A549 (cell line): ENCODE measurements at regions not wholly inside any gene's neighbourhood (a gene's known extent, or its start where the extent isn't known, plus 50 kb on each side); places are given as distances from the start of the nearest gene placed in this dataset.

Experiments
- ATAC-seq, 2 experiments: fragments of 200-7000 bp in 1 of 2; fragments of >200 bp in 1 of 2; cut with Nextera tagmentation in 1 of 2; cut with Tn5 transposase in 1 of 2; 3 replicates each; pipeline versions ENCODE4 v1.8.0 to v1.9.1; 2018 to 2020; ENCODE audit warnings: mild to moderate bottlenecking in 1 of 2, moderate library complexity in 1 of 2
- CTCF ChIA-PET: fragments of 300-600 bp; sonication (Branson Sonifier 250); formaldehyde crosslinking; extraction: SDS; loops from one replicate; lab custom pipeline; 2021; ENCODE audit warnings: antibody characterized with exemption, inconsistent platforms; lab: Yijun Ruan, JAX
- POLR2A ChIA-PET: fragments of 350-600 bp; formaldehyde crosslinking; extraction: SDS; loops from one replicate; lab custom pipeline; 2021; ENCODE audit warnings: antibody characterized with exemption, inconsistent platforms; lab: Yijun Ruan, JAX
- DNase-seq, 2 experiments: peaks; one replicate each; pipeline versions ENCODE4 v3.0.0 to v3.0.0-alpha.2; 2011 to 2016; ENCODE audit warnings: low read depth in 1 of 2, low spot score in 1 of 2
- FAIRE-seq: peaks from 2 replicates; lab custom pipeline; 2011; peaks lifted over from hg19 to GRCh38; lab: Jason Lieb, UNC
- H3K27ac ChIP-seq, 2 experiments: fragments of >200 bp; sonication (Bioruptor Twin); formaldehyde crosslinking; 3 replicates each; pipeline ENCODE4 v1.5.1; 2016 to 2017
- H3K4me1 ChIP-seq: fragments of >200 bp; sonication (Bioruptor Twin); formaldehyde crosslinking; 3 replicates; pipeline ENCODE4 v1.6.1; 2016
- H3K4me2 ChIP-seq: fragments of >200 bp; sonication (Bioruptor Twin); formaldehyde crosslinking; 3 replicates; pipeline ENCODE4 v1.6.1; 2016
- H3K4me3 ChIP-seq: fragments of >200 bp; sonication (Bioruptor Twin); formaldehyde crosslinking; 3 replicates; pipeline ENCODE4 v1.5.1; 2016
- H3K9me3 ChIP-seq: fragments of >200 bp; sonication (Bioruptor Twin); formaldehyde crosslinking; 3 replicates; pipeline ENCODE4 v1.6.1; 2016
- CBX2 ChIP-seq: fragments of 200-600 bp; sonication (generic); IDR thresholded peaks from 2 replicates; pipeline ENCODE4 v1.6.1; 2016; ENCODE audit warnings: low read depth, mild to moderate bottlenecking, borderline replicate concordance
- CBX8 ChIP-seq: fragments of 200-600 bp; sonication (generic); IDR thresholded peaks from 2 replicates; pipeline ENCODE4 v1.6.1; 2016
- CEBPB ChIP-seq, 2 experiments: fragments of >200 bp in 1 of 2; sonication (Bioruptor Twin) in 1 of 2; formaldehyde crosslinking in 1 of 2; IDR thresholded peaks; 2 replicates each; pipeline ENCODE4 v1.6.1; 2012 to 2016
- CHD2 ChIP-seq: fragments of 150-350 bp; IDR thresholded peaks from 2 replicates; pipeline ENCODE4 v1.6.1; 2014; ENCODE audit warnings: low read length; ENCODE audit not compliant: partially characterized antibody
- EHMT2 ChIP-seq: fragments of 200-600 bp; sonication (generic); IDR thresholded peaks from 2 replicates; pipeline ENCODE4 v1.6.1; 2016; ENCODE audit warnings: antibody characterized with exemption, low read depth, mild to moderate bottlenecking, moderate library complexity
- EP300 ChIP-seq, 2 experiments: fragments of >200 bp; sonication (Bioruptor Twin); formaldehyde crosslinking; IDR thresholded peaks; 2 replicates in 1 of 2; 3 replicates in 1 of 2; pipeline ENCODE4 v1.6.1; 2016 to 2017
- HDAC2 ChIP-seq: fragments of 200-600 bp; sonication (generic); IDR thresholded peaks from 2 replicates; pipeline ENCODE4 v1.6.1; 2016
- HMGXB4 ChIP-seq: fragments of 250-450 bp; sonication (Bioruptor Pico); IDR thresholded peaks from 2 replicates; pipeline ENCODE4 v1.5.0; 2021; ENCODE audit warnings: mild to moderate bottlenecking, moderate library complexity, borderline replicate concordance
- HOXB13 ChIP-seq: fragments of 250-450 bp; sonication (Bioruptor Pico); IDR thresholded peaks from 2 replicates; pipeline ENCODE4 v1.5.0; 2020; ENCODE audit warnings: low read depth, mild to moderate bottlenecking, moderate library complexity
- HOXB5 ChIP-seq: fragments of 250-450 bp; sonication (Bioruptor Pico); IDR thresholded peaks from 2 replicates; pipeline ENCODE4 v1.5.0; 2020; ENCODE audit warnings: mild to moderate bottlenecking, moderate library complexity
- KDM5A ChIP-seq: fragments of 200-600 bp; sonication (generic); IDR thresholded peaks from 2 replicates; pipeline ENCODE4 v1.6.1; 2016; ENCODE audit warnings: antibody characterized with exemption, mild to moderate bottlenecking
- MAZ ChIP-seq: fragments of 150-350 bp; IDR thresholded peaks from 2 replicates; pipeline ENCODE4 v1.6.1; 2014; ENCODE audit warnings: antibody characterized with exemption, low read depth, low read length, borderline replicate concordance
- NPAS2 ChIP-seq: fragments of 250-450 bp; sonication (Bioruptor Pico); IDR thresholded peaks from 2 replicates; pipeline ENCODE4 v1.8.0; 2022; ENCODE audit warnings: mild to moderate bottlenecking, moderate library complexity, borderline replicate concordance
- RAD21 ChIP-seq, 2 experiments: fragments of >200 bp in 1 of 2; sonication (Bioruptor Twin) in 1 of 2; formaldehyde crosslinking in 1 of 2; IDR thresholded peaks in 1 of 2; conservative IDR thresholded peaks in 1 of 2; 2 replicates in 1 of 2; 3 replicates in 1 of 2; pipeline ENCODE4 v1.6.1; 2012 to 2018; ENCODE audit warnings: inconsistent platforms in 1 of 2
- RCOR1 ChIP-seq: fragments of 150-350 bp; IDR thresholded peaks from 2 replicates; pipeline ENCODE4 v1.6.1; 2014; ENCODE audit warnings: antibody characterized with exemption, low read length, low read depth
- REST ChIP-seq: fragments of 200-600 bp; sonication (generic); IDR thresholded peaks from 2 replicates; pipeline ENCODE4 v1.6.1; 2016; ENCODE audit warnings: antibody characterized with exemption, mild to moderate bottlenecking, moderate library complexity
- RFX5 ChIP-seq: fragments of 450-650 bp; IDR thresholded peaks from 2 replicates; pipeline ENCODE4 v1.7.1; 2014; ENCODE audit warnings: antibody characterized with exemption, mild to moderate bottlenecking, moderate library complexity
- RNF2 ChIP-seq: fragments of 200-600 bp; sonication (generic); IDR thresholded peaks from 2 replicates; pipeline ENCODE4 v1.6.1; 2016; ENCODE audit warnings: low read depth, mild to moderate bottlenecking, antibody characterized with exemption, moderate library complexity, borderline replicate concordance
- SREBF2 ChIP-seq: fragments of 450-650 bp; IDR thresholded peaks from 2 replicates; pipeline ENCODE4 v1.6.1; 2014; ENCODE audit warnings: mild to moderate bottlenecking, moderate library complexity
- TFCP2L1 ChIP-seq: fragments of 250-450 bp; sonication (Bioruptor Pico); IDR thresholded peaks from 2 replicates; pipeline ENCODE4 v1.5.0; 2021; ENCODE audit warnings: mild to moderate bottlenecking
- ZFP36 ChIP-seq: fragments of 450-650 bp; IDR thresholded peaks from 2 replicates; pipeline ENCODE4 v1.6.1; 2014; ENCODE audit warnings: borderline replicate concordance; ENCODE audit not compliant: partially characterized antibody
- WGBS: methylation state at CpG from one replicate; pipeline ENCODE4 v1.1.6; 2017; ENCODE audit errors: missing lambda C conversion rate; 5-methylcytosine and 5-hydroxymethylcytosine counted together
- TF ChIP-seq, protein P1 (sequence below): IDR thresholded peaks from 2 replicates; pipeline ENCODE4 v1.6.1; 2012
- TF ChIP-seq, protein P2 (sequence below): fragments of >200 bp; sonication (Bioruptor Twin); formaldehyde crosslinking; IDR thresholded peaks from 3 replicates; pipeline ENCODE4 v1.5.1; 2016

DNA sequence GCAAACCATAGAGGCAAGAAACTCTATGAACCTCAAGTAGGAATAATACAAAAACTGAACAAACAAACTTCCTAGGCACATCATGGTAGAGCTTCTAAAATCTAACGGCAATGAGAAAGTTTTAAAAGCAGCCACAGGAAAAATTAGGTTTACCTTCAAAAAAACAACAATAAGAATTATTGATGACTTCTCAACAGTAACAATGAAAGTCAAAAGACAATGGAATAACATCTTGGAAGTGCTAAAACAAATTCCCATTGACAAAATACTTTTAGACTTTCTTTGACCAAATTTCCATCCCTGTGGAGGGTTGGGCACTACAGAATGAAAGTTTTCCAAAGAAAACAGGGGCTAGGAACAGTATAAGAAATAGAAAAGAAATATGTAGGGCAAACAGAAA lies 222.9 kb upstream of the ERCC4 start:
- DNase-seq = no peak
- CTCF ChIA-PET = no interaction called here

DNA sequence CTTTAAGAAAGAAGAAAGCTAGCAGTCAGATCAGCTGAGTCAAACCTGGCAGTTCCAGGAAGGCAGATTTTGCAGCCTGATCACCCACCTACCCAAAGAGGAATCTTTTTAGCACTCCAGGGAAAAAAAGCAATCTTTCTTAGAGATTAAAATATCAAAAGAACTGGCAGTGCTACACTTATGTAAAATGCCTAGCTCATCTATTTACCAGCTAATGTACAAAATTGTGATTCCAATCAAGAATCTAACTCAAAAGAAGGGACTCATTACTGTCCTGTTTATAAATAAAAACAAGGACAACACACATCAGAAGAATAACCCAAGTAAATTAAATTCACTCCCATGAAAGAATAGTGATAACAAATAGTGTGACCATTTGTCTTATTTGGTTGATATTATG lies 222.4 kb upstream of the ERCC4 start:
- no peaks in the 10 kb centered on the region for H3K4me1 ChIP-seq
- no peak for DNase-seq
- no peak overlapping the region for H3K4me3 ChIP-seq
- H3K9me3 ChIP-seq = peaks cover 20% of the 10 kb centered on the region; the same call in 1 of the 3 replicates
- no peak overlapping the region for H3K27ac ChIP-seq
- POLR2A ChIA-PET = no interaction called here
- CTCF ChIA-PET = no interaction called here
- no peak overlapping the region for H3K4me2 ChIP-seq
- ATAC-seq = no peak
- no peak for TF ChIP-seq RFX5
- TF ChIP-seq MAZ = no peak
- TF ChIP-seq HOXB5 (CRISPR knock-in tag) = no peak
- no peak for FAIRE-seq

More for the DNA sequence above, 222.9 kb upstream of the ERCC4 start:
- peak; percentile 82 for FAIRE-seq
- TF ChIP-seq CEBPB (IDR thresholded peaks at IDR 0.05) (no peak), SREBF2 (no peak), HOXB13 (CRISPR knock-in tag) (no peak), ZFP36 (no peak), CBX8 (no peak), KDM5A (no peak), EP300 (IDR thresholded peaks at IDR 0.05) (no peak), EHMT2 (no peak), CBX2 (no peak), HOXB5 (CRISPR knock-in tag) (no peak), RCOR1 (no peak), RNF2 (no peak), HDAC2 (no peak), RAD21 (conservative IDR thresholded peaks at IDR 0.05 in 1 of 2, IDR thresholded peaks at IDR 0.05 in 1 of 2) (no peak), HMGXB4 (CRISPR knock-in tag) (no peak)
- TF ChIP-seq, protein P1, sequence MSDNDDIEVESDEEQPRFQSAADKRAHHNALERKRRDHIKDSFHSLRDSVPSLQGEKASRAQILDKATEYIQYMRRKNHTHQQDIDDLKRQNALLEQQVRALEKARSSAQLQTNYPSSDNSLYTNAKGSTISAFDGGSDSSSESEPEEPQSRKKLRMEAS = no peak
- TF ChIP-seq, all 56 proteins: peak for 0
- no peak overlapping the region for H3K4me2 ChIP-seq
- no peaks in the 10 kb centered on the region for H3K4me1 ChIP-seq
- peaks cover 20% of the 10 kb centered on the region; the same call in 1 of the 3 replicates for H3K9me3 ChIP-seq
- no peak overlapping the region for H3K27ac ChIP-seq
- 5% methylated on average over 1 of the region's 1 CpG for WGBS
- no peak overlapping the region for H3K4me3 ChIP-seq
- ATAC-seq = no peak
- POLR2A ChIA-PET = no interaction called here

GRCh38 chr16:13702614-13703013 lies 217.3 kb upstream of the ERCC4 start:
- Histone ChIP-seq H3K9me3 (peaks cover 11% of the 10 kb centered on the region; the same call in 1 of the 3 replicates), H3K4me2 (no peak overlapping the region), H3K4me3 (no peak overlapping the region), H3K4me1 (no peaks in the 10 kb centered on the region), H3K27ac (no peak overlapping the region)
- POLR2A ChIA-PET = no interaction called here
- DNase-seq (no peak), ATAC-seq (no peak), FAIRE-seq (no peak)
- 4% methylated on average over 4 of the region's 4 CpGs for WGBS
- TF ChIP-seq REST (no peak), RAD21 (conservative IDR thresholded peaks at IDR 0.05 in 1 of 2, IDR thresholded peaks at IDR 0.05 in 1 of 2) (no peak), NPAS2 (CRISPR knock-in tag) (no peak), CHD2 (no peak), ZFP36 (no peak), KDM5A (no peak), TFCP2L1 (CRISPR knock-in tag) (no peak), RFX5 (no peak), RNF2 (no peak), CBX8 (no peak)
- TF ChIP-seq, protein P2, sequence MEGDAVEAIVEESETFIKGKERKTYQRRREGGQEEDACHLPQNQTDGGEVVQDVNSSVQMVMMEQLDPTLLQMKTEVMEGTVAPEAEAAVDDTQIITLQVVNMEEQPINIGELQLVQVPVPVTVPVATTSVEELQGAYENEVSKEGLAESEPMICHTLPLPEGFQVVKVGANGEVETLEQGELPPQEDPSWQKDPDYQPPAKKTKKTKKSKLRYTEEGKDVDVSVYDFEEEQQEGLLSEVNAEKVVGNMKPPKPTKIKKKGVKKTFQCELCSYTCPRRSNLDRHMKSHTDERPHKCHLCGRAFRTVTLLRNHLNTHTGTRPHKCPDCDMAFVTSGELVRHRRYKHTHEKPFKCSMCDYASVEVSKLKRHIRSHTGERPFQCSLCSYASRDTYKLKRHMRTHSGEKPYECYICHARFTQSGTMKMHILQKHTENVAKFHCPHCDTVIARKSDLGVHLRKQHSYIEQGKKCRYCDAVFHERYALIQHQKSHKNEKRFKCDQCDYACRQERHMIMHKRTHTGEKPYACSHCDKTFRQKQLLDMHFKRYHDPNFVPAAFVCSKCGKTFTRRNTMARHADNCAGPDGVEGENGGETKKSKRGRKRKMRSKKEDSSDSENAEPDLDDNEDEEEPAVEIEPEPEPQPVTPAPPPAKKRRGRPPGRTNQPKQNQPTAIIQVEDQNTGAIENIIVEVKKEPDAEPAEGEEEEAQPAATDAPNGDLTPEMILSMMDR = no peak
- CTCF ChIA-PET = no interaction called here
